ENCODE measurements at regions not wholly inside any gene's neighbourhood (a gene's known extent, or its start where the extent isn't known, plus 50 kb on each side); places are given as distances from the start of the nearest gene placed in this dataset.
"Not testable (repeated sequence)": the region's sequence is repeated elsewhere in the genome, so short reads cannot be mapped to it uniquely, and the experiment has no call there.

DNA sequence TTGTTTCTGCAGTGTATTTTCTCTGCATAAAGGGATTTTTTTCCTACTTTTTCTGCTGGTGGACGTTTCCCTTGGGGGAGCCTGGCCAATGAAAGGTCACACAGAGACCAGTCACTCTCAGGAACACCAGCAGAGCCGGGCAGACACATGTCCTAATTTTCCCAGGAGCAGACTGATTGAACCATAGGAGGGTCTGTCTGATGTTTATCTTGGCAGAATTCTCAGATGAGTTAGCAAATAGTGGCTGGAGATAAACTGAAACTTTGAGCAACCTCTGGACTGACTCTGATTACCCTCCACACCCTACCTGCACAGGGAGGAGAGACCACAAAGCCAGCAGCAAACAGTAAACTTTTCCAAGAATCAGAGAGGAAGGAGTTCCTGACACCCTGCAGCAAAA lies 90.0 kb upstream of the PLGLB2 start:
- Histone ChIP-seq H3K27ac (peak overlapping the region; percentile 70; a peak in 4 of 6 replicates), H3K4me2 (peak overlapping the region; percentile 61; the same call in 2 of the 3 replicates), H3K4me1 (peaks cover 12% of the 10 kb centered on the region)
- CTCF ChIA-PET; DNase-seq (ENCODE audit: low read depth in 1 of 2, low spot score in 1 of 2); H3K4me3 ChIP-seq; H3K9me3 ChIP-seq; POLR2A ChIA-PET: not testable (repeated sequence)
- ATAC-seq, result peak; percentile 61 to 69; a peak in 5 of 6 replicates
- WGBS (ENCODE audit: missing lambda C conversion rate), result 16% methylated on average over 2 of the region's 2 CpGs
- FAIRE-seq, result peak; percentile 23

DNA sequence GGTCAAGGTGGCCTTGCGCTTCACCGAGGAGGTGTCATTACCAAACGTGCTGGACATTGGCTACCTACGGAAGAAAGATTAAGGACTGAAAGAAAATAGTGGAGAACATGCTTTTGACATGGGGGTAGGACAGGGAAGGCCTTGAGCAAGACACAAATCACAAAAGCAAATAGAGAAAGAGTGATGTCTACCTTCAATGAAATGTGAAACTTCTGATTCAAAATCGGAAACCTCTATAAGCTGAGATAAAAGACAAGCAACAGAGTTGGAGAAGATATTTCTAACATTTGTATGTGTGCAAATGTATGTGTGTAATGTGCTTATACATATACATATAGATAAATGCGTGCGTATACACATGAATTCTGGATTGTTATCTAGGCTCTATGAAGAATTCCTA lies 89.5 kb upstream of the PLGLB2 start:
- H3K27ac ChIP-seq; H3K9me3 ChIP-seq; FAIRE-seq; ATAC-seq; CTCF ChIA-PET; H3K4me3 ChIP-seq; DNase-seq (ENCODE audit: low read depth in 1 of 2, low spot score in 1 of 2); POLR2A ChIA-PET: not testable (repeated sequence)
- 0% methylated on average over 1 of the region's 7 CpGs for WGBS (ENCODE audit: missing lambda C conversion rate)
- Histone ChIP-seq H3K4me1 (peaks cover 12% of the 10 kb centered on the region), H3K4me2 (peak overlapping the region; percentile 61; the same call in 2 of the 3 replicates)

DNA sequence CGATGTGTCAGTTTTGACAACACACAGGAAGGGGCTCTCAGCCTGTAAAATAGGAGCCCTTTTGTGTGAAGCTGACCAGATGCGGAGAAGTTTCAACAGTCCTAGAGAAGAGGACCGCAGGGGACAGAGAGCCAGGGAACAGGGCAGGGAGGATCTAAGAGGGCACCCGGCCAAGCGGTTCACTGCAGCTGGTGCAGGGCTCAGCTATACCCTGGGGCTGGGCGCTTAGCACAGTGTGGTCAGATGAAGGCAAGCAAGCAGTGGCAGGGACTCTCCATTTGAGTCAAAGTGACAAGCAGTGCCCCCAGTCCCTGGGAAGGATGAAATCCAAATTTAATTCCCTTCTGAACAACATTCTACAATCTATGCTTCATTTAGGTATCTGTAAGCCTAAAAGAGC lies 88.9 kb upstream of the PLGLB2 start:
- CTCF ChIA-PET; ATAC-seq; H3K4me3 ChIP-seq; POLR2A ChIA-PET; DNase-seq (ENCODE audit: low read depth in 1 of 2, low spot score in 1 of 2); H3K27ac ChIP-seq; FAIRE-seq; H3K9me3 ChIP-seq; H3K4me2 ChIP-seq: not testable (repeated sequence)
- peaks cover 12% of the 10 kb centered on the region for H3K4me1 ChIP-seq
- WGBS (ENCODE audit: missing lambda C conversion rate), result 88% methylated on average over 6 of the region's 6 CpGs

DNA sequence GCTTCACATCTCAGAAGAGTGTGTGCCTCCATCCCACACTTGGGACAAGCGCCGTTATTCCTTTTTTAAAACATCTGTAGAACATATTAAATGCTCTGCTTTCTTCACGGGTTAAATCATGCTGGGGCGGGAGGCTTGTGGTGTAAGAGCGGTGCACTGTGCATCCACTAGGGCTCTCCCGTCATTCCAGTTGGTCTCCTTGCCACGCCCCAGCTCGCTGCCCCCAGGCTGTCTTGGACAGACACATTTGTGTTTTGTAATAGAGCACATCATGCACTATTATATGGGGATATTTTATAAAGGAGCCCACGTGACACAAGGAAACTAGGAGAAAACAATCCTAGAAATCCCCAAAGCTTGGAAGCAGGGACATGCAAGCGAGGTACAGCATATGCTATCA lies 87.7 kb upstream of the PLGLB2 start:
- POLR2A ChIA-PET; DNase-seq (ENCODE audit: low read depth in 1 of 2, low spot score in 1 of 2); FAIRE-seq; ATAC-seq; H3K9me3 ChIP-seq; H3K4me3 ChIP-seq; H3K27ac ChIP-seq; H3K4me2 ChIP-seq; CTCF ChIA-PET: not testable (repeated sequence)
- H3K4me1 ChIP-seq, result peaks cover 12% of the 10 kb centered on the region
- WGBS (ENCODE audit: missing lambda C conversion rate), result 92% methylated on average over 10 of the region's 10 CpGs

DNA sequence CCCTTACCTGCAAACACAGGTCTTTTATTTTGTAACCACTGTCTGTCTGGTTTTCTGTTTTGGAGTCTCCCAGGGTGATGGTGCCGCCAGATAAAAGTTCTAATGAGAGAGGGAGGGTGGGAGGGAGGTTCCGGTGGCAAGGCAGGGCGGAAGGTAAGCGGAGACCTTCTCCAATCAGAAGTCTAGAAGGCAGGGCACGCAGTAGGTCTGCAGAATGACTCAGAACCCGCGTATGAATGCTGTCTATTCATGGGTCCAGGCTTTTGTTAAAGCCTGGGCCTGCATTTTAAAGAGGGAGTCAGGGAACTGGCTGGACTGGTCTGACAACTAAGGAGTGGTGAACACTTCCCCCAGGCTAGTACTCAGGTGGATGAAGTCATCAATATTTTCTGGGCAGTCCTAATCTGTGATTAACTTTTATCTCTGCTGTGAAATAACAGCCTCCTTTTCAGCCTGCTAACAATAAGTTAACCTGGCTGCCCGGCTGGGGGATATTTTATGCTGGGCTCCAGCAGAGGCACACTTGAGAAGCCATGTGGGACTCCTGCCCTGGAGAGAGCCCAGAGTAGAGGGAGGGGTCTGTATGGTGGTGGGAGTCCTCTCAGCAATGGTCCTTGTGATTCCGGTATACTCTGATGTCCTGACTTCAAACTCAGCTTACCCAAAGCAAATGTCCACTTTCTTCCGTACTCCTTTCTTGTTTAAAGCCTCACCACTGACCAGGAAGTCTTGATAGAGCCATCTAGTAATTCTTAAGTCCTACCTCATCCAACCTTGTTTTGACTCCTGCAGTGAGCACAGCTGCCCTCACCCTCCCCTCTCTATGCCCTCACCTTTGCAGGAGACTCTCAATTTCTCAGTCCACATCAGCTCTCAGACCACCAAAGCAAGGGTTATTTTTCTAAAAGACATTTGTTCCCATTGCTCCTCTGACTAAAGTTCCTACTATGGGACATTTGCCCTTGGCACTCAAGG lies 85.3 kb upstream of the PLGLB2 start:
- H3K4me1 ChIP-seq; POLR2A ChIA-PET; FAIRE-seq; CTCF ChIA-PET; ATAC-seq; DNase-seq (ENCODE audit: low read depth in 1 of 2, low spot score in 1 of 2); H3K27ac ChIP-seq; H3K4me3 ChIP-seq; H3K9me3 ChIP-seq; H3K4me2 ChIP-seq: not testable (repeated sequence)
- 82% methylated on average over 9 of the region's 10 CpGs for WGBS (ENCODE audit: missing lambda C conversion rate)

DNA sequence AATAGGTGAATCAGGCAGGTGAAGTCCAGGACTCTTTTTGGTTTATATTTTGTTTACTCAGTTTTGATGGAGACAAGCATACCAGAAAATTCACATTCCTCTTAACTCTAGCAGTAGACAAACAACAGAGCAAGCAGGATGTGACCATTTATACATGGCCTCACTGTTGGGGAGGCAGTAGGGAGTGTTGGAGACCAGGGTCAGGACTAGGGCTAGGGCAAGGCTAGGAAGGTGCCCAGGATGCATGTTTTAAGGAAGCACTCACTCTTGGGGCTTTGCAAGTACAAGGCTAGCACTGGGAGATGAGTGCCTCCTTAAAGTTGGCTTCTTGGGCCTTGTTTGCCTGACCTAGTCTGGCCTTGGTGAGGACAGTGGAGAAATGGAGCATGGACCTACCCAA lies 84.5 kb upstream of the PLGLB2 start:
- DNase-seq (ENCODE audit: low read depth in 1 of 2, low spot score in 1 of 2); FAIRE-seq; H3K4me2 ChIP-seq; CTCF ChIA-PET; H3K4me3 ChIP-seq; POLR2A ChIA-PET; H3K27ac ChIP-seq; H3K4me1 ChIP-seq; H3K9me3 ChIP-seq: not testable (repeated sequence)
- ATAC-seq, result peak in 1 of 2 experiments; percentile 23; a peak in 2 of 6 replicates

DNA sequence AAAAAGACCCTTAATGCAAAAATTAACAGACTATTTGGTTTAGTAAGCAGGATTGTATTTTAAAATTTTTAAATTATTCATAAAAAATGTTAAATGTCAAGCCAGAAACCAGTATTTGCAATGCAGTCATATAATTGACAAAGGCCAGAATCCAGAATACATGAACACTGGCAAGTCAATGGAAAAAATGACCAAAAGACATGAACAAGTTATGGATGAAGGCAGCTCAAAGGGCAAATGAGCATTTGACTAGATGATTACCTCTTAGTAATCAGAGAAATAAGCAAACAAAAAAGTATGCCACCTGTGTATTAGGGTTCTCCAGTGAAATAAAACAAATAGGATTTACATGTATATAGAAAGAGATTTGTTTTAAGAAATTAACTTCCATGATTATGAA lies 80.9 kb upstream of the PLGLB2 start:
- H3K4me3 ChIP-seq; CTCF ChIA-PET; H3K4me1 ChIP-seq; ATAC-seq; H3K9me3 ChIP-seq; DNase-seq (ENCODE audit: low read depth in 1 of 2, low spot score in 1 of 2); FAIRE-seq; H3K27ac ChIP-seq; POLR2A ChIA-PET; H3K4me2 ChIP-seq: not testable (repeated sequence)

DNA sequence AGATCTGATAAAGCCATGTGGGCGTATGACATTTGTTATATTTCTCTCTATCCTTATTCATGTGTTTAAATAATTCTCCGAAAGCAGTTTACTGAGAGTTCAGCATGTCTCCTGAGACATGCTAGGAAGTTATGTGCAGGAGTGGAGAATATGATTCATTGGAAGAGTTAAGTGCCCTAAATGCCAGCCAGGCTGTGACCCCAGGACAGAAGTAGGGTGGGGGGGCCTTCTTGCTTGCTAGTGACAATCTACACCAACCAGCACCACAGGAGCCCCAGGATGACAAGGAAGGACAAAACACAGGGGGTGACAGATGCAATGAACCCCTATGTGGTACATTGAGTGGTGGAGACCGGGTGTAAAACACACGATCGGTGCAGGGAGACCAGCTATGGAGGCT lies 79.5 kb upstream of the PLGLB2 start:
- WGBS (ENCODE audit: missing lambda C conversion rate), result no CpG with 5 or more reads among the region's 5 CpGs
- DNase-seq (ENCODE audit: low read depth in 1 of 2, low spot score in 1 of 2); FAIRE-seq; H3K4me2 ChIP-seq; H3K9me3 ChIP-seq; CTCF ChIA-PET; H3K27ac ChIP-seq; H3K4me3 ChIP-seq; POLR2A ChIA-PET; ATAC-seq; H3K4me1 ChIP-seq: not testable (repeated sequence)

DNA sequence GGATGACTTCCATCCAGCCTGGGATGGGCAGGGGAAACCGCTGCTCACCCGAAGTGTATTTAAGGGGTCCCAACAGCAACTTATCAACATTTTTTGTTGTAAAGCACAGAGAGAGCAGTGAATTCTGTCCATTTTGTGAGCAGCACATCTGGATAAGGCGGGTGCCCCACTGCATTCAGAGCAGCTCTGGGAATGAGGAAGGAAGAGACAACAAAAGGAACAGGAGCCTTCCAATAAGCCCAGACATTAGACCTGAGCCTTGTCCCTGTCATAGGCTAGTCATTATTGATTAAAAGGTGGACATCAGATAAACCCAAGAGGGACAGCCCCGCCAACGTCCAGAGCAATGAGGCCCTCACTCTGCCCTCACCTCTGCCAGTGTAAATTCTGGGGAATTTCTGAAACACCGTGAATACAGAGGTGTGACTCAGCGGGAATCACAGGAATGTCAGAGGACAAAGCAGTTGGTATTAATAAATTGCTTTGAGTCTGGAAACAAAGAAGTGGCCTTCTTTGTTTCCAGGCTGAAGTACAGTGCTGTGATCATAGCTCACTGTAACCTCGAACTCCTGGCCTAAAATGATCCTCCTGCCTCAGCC lies 78.2 kb upstream of the PLGLB2 start:
- H3K27ac ChIP-seq, result peak overlapping the region; percentile 48 to 54; a peak in 4 of 6 replicates
- 67% methylated on average over 6 of the region's 8 CpGs for whole genome bisulfite sequencing (ENCODE audit: missing lambda C conversion rate)
- POLR2A ChIA-PET; DNase-seq (ENCODE audit: low read depth in 1 of 2, low spot score in 1 of 2); FAIRE-seq; H3K4me2 ChIP-seq; H3K4me1 ChIP-seq; H3K9me3 ChIP-seq; CTCF ChIA-PET; H3K4me3 ChIP-seq: not testable (repeated sequence)
- ATAC-seq, result peak; percentile 68 to 90

DNA sequence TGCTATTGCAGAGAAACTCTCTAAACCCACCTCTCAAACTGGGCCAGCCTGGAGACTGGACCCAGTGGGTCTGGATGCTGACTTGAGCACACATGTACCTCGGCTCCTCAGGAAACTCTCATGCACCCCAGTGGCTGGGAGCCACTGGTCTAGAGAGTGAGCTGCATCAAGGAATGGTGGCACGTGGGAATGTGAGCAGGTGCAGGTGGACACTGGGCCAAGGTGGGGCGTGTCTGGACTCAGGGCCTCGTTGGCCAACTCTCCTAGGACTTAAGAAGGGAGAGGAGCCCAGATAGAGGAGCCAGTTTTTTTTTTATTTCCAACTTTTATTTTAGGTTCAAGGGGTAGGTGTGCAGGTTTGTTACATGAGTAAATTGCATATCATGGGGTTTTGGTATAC lies 75.5 kb upstream of the PLGLB2 start:
- H3K4me3 ChIP-seq; POLR2A ChIA-PET; H3K9me3 ChIP-seq; CTCF ChIA-PET; ATAC-seq; DNase-seq (ENCODE audit: low read depth in 1 of 2, low spot score in 1 of 2); H3K27ac ChIP-seq; H3K4me2 ChIP-seq; FAIRE-seq; H3K4me1 ChIP-seq: not testable (repeated sequence)
- 86% methylated on average over 4 of the region's 4 CpGs for WGBS (ENCODE audit: missing lambda C conversion rate)

DNA sequence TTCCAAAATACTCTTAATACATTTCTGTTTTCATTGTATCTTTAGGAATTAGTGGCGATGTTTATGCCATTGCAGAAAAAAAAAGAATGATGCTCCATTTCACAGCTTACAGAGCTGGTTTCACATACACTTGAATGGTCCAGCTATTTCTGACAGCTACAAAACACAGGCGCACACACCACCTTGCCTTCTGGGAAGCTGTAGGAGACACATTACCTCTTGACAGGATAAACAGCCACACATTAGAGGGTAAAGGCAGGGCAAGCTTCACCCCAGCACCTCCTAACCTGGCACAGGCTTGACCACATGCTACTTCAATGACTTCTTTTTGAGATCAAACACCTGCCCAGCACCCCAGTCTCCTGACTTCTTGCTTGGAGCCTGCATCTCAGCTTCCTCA lies 73.2 kb upstream of the PLGLB2 start:
- CTCF ChIA-PET; H3K4me2 ChIP-seq; H3K4me3 ChIP-seq; FAIRE-seq; POLR2A ChIA-PET; H3K27ac ChIP-seq; H3K9me3 ChIP-seq; DNase-seq (ENCODE audit: low read depth in 1 of 2, low spot score in 1 of 2); ATAC-seq; H3K4me1 ChIP-seq: not testable (repeated sequence)
- 91% methylated on average over 1 of the region's 2 CpGs for WGBS (ENCODE audit: missing lambda C conversion rate)

DNA sequence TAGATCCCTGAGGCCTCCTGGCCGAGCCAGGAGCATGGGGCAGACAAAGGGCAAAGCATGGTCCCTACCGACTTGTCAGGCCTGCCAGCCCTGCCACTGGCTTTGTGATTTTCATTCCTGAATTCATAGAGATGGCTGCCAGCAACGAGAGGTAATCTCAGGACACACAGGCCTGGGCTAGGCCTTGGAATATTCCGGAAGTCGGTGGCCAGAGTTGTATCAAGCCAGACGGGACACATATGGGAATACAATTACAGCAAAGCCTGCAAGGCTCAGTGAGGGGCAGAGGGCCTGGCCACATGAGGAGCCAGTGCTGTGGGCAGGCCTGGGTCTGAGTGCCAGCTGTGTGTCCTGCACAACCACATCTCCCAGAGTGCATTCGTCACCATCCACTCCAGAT lies 72.4 kb upstream of the PLGLB2 start:
- H3K27ac ChIP-seq; ATAC-seq; H3K4me2 ChIP-seq; POLR2A ChIA-PET; H3K9me3 ChIP-seq; H3K4me3 ChIP-seq; CTCF ChIA-PET; H3K4me1 ChIP-seq; DNase-seq (ENCODE audit: low read depth in 1 of 2, low spot score in 1 of 2); FAIRE-seq: not testable (repeated sequence)
- WGBS (ENCODE audit: missing lambda C conversion rate), result 92% methylated on average over 5 of the region's 7 CpGs
